Upper lobe of left lung (tissue), 4 donors: ENCODE measurements at regions not wholly inside any gene's neighbourhood (a gene's known extent, or its start where the extent isn't known, plus 50 kb on each side); places are given as distances from the start of the nearest gene placed in this dataset.

Experiments used
- CTCF ChIP-seq, 6 experiments: fragments of 450-650 bp in 4 of 6; fragments of 200-600 bp in 2 of 6; sonication (generic) in 2 of 6; IDR thresholded peaks; one replicate each; pipeline ENCODE4 v1.5.1; 2016 to 2019; ENCODE audit warnings: antibody characterized with exemption in 6 of 6
- EP300 ChIP-seq, 4 donors: sonication (generic); formaldehyde crosslinking; IDR thresholded peaks; one replicate each; pipeline ENCODE4 v1.5.1; 2017; ENCODE audit warnings: antibody characterized with exemption in 4 of 4, control low read depth in 2 of 4
- POLR2A ChIP-seq, 4 donors: fragments of 450-650 bp; IDR thresholded peaks; one replicate each; pipeline ENCODE4 v1.5.1; 2016 to 2017; ENCODE audit warnings: antibody characterized with exemption in 4 of 4, mild to moderate bottlenecking in 2 of 4
- POLR2AphosphoS5 ChIP-seq, 2 donors: sonication (generic); formaldehyde crosslinking; IDR thresholded peaks; one replicate each; pipeline ENCODE4 v1.5.1; 2017; ENCODE audit warnings: antibody characterized with exemption in 2 of 2

- TF ChIP-seq CTCF (IDR thresholded peaks at IDR 0.05) (no peak), POLR2AphosphoS5 (IDR thresholded peaks at IDR 0.05) (no peak), POLR2A (IDR thresholded peaks at IDR 0.05) (no peak), EP300 (IDR thresholded peaks at IDR 0.05) (no peak)
Measured at GRCh38 chr4:154164931-154165839, 326.4 kb downstream of the DCHS2 start.
